Osteoblast (primary cell): ENCODE measurements at regions not wholly inside any gene's neighbourhood (a gene's known extent, or its start where the extent isn't known, plus 50 kb on each side); places are given as distances from the start of the nearest gene placed in this dataset.
"Not testable (repeated sequence)": the region's sequence is repeated elsewhere in the genome, so short reads cannot be mapped to it uniquely, and the experiment has no call there.

Experiments used
- DNase-seq: peaks from one replicate; pipeline ENCODE4 v3.0.0; 2011; ENCODE audit warnings: low spot score, mixed read lengths; ENCODE audit not compliant: insufficient read length; ENCODE audit errors: missing footprints
- H2AFZ ChIP-seq: 2 replicates; pipeline ENCODE4 v1.6.0; 2011; ENCODE audit warnings: mild to moderate bottlenecking, low read length
- H3K27ac ChIP-seq: 2 replicates; pipeline ENCODE4 v1.5.1; 2011; ENCODE audit warnings: mild to moderate bottlenecking, low read depth, low read length, moderate library complexity
- H3K27me3 ChIP-seq: 2 replicates; pipeline ENCODE4 v1.6.0; 2012; ENCODE audit warnings: mild to moderate bottlenecking, control low read depth, inconsistent platforms, low read length, moderate library complexity; ENCODE audit not compliant: insufficient read depth
- H3K36me3 ChIP-seq: 2 replicates; pipeline ENCODE4 v1.5.1; 2011; ENCODE audit warnings: mild to moderate bottlenecking, low read length, control low read depth, moderate library complexity; ENCODE audit not compliant: insufficient read depth
- H3K4me1 ChIP-seq: 2 replicates; pipeline ENCODE4 v1.5.1; 2011; ENCODE audit warnings: mild to moderate bottlenecking, low read length, control low read depth, moderate library complexity; ENCODE audit not compliant: insufficient read depth
- H3K4me2 ChIP-seq: 2 replicates; pipeline ENCODE4 v1.6.0; 2011; ENCODE audit warnings: mild to moderate bottlenecking, low read length; ENCODE audit not compliant: insufficient read depth
- H3K4me3 ChIP-seq: fragments of 200-600 bp; sonication (generic); 3 replicates; pipeline ENCODE4 v1.5.1; 2012; ENCODE audit warnings: mild to moderate bottlenecking, low read length, inconsistent platforms; ENCODE audit not compliant: insufficient read depth
- H3K79me2 ChIP-seq: 2 replicates; pipeline ENCODE4 v1.6.0; 2012; ENCODE audit warnings: mild to moderate bottlenecking, low read length, control low read depth, inconsistent platforms; ENCODE audit not compliant: insufficient read depth
- H3K9me3 ChIP-seq: 2 replicates; pipeline ENCODE4 v1.5.1; 2011; ENCODE audit warnings: low read depth, low read length, control low read depth
- H4K20me1 ChIP-seq: 2 replicates; pipeline ENCODE4 v1.6.0; 2012; ENCODE audit warnings: mild to moderate bottlenecking, low read length, control low read depth; ENCODE audit not compliant: insufficient read depth
- CTCF ChIP-seq: IDR thresholded peaks from 2 replicates; pipeline ENCODE4 v1.5.1; 2011; ENCODE audit warnings: mild to moderate bottlenecking, low read depth, low read length, moderate library complexity; ENCODE audit errors: extremely low read depth

- Histone ChIP-seq H3K9me3 (no peaks in the 10 kb centered on the region), H3K27me3 (no peaks in the 10 kb centered on the region), H2AFZ (no peak overlapping the region), H3K4me1 (no peaks in the 10 kb centered on the region), H3K4me3 (no peak overlapping the region), H4K20me1 (no peaks in the 10 kb centered on the region), H3K4me2 (no peak overlapping the region), H3K79me2 (no peaks in the 10 kb centered on the region), H3K27ac (no peak overlapping the region), H3K36me3 (no peaks in the 10 kb centered on the region)
- no peak for TF ChIP-seq CTCF
- DNase-seq: no peak
Measured at GRCh38 chr2:106269591-106270291, 75.6 kb upstream of the UXS1 start.

- no peaks in the 10 kb centered on the region for H4K20me1 ChIP-seq
- no peak overlapping the region for H3K4me2 ChIP-seq
- no peak for TF ChIP-seq CTCF
- H3K36me3 ChIP-seq: no peaks in the 10 kb centered on the region
- H2AFZ ChIP-seq: no peak overlapping the region
- no peak overlapping the region for H3K4me3 ChIP-seq
- H3K27me3 ChIP-seq: no peaks in the 10 kb centered on the region
- no peak for DNase-seq
- no peaks in the 10 kb centered on the region for H3K79me2 ChIP-seq
- H3K27ac ChIP-seq: no peak overlapping the region
- H3K9me3 ChIP-seq: no peaks in the 10 kb centered on the region
- no peaks in the 10 kb centered on the region for H3K4me1 ChIP-seq
Measured at GRCh38 chr2:106267997-106268396, 73.9 kb upstream of the UXS1 start.

GRCh38 chr2:106261871-106262321 lies 67.8 kb upstream of the UXS1 start:
- Histone ChIP-seq H3K4me1 (no peaks in the 10 kb centered on the region), H2AFZ (no peak overlapping the region), H3K27me3 (no peaks in the 10 kb centered on the region), H3K36me3 (no peaks in the 10 kb centered on the region), H3K27ac (no peak overlapping the region), H3K4me3 (no peak overlapping the region), H3K9me3 (no peaks in the 10 kb centered on the region), H3K4me2 (no peak overlapping the region), H4K20me1 (no peaks in the 10 kb centered on the region), H3K79me2 (no peaks in the 10 kb centered on the region)
- DNase-seq: no peak
- no peak for TF ChIP-seq CTCF

- not testable (repeated sequence) for H3K9me3 ChIP-seq, H3K27ac ChIP-seq, H3K36me3 ChIP-seq, DNase-seq, H3K79me2 ChIP-seq, H3K4me2 ChIP-seq, H4K20me1 ChIP-seq, H2AFZ ChIP-seq, H3K4me1 ChIP-seq, H3K4me3 ChIP-seq, H3K27me3 ChIP-seq
Measured at GRCh38 chr2:106258859-106259258, 64.8 kb upstream of the UXS1 start.
